Liver (tissue), 8 donors: ENCODE measurements at regions not wholly inside any gene's neighbourhood (a gene's known extent, or its start where the extent isn't known, plus 50 kb on each side); places are given as distances from the start of the nearest gene placed in this dataset.

Experiments used
- DNase-seq: peaks from one replicate; pipeline ENCODE4 v3.0.0-alpha.2; 2017; ENCODE audit warnings: low spot score
- H3K27ac ChIP-seq, 2 donors: one replicate each; pipeline ENCODE4 v1.7.0; 2013; ENCODE audit warnings: inconsistent platforms in 2 of 2, low read length in 2 of 2, control low read depth in 1 of 2, low read depth in 1 of 2, mild to moderate bottlenecking in 1 of 2
- H3K27me3 ChIP-seq, 4 donors: one replicate each; pipeline versions ENCODE4 v1.6.1 to v1.7.0; 2013; ENCODE audit warnings: low read length in 3 of 4, inconsistent platforms in 1 of 4, mild to moderate bottlenecking in 1 of 4, moderate library complexity in 1 of 4; ENCODE audit not compliant: control insufficient read depth in 4 of 4, insufficient read depth in 4 of 4
- H3K36me3 ChIP-seq, 4 donors: one replicate each; pipeline versions ENCODE4 v1.6.1 to v1.7.0; 2013; ENCODE audit warnings: low read length in 3 of 4, mild to moderate bottlenecking in 3 of 4, low read depth in 1 of 4, moderate library complexity in 1 of 4; ENCODE audit not compliant: control insufficient read depth in 4 of 4, insufficient read depth in 3 of 4
- H3K4me1 ChIP-seq, 4 donors: one replicate each; pipeline versions ENCODE4 v1.6.1 to v1.7.0; 2013; ENCODE audit warnings: low read length in 3 of 4, mild to moderate bottlenecking in 3 of 4, moderate library complexity in 1 of 4; ENCODE audit not compliant: control insufficient read depth in 4 of 4, insufficient read depth in 4 of 4
- H3K4me3 ChIP-seq, 3 donors: one replicate each; pipeline versions ENCODE4 v1.6.1 to v1.7.0; 2013; ENCODE audit warnings: low read length in 3 of 3, control low read depth in 1 of 3, low read depth in 1 of 3, mild to moderate bottlenecking in 1 of 3
- H3K9ac ChIP-seq, 2 donors: one replicate each; pipeline ENCODE4 v1.7.0; 2013; ENCODE audit warnings: low read length in 2 of 2, mild to moderate bottlenecking in 2 of 2, moderate library complexity in 2 of 2, control low read depth in 1 of 2, low read depth in 1 of 2
- H3K9me3 ChIP-seq, 4 donors: one replicate each; pipeline versions ENCODE4 v1.6.1 to v1.7.0; 2013; ENCODE audit warnings: low read length in 3 of 4; ENCODE audit not compliant: control insufficient read depth in 4 of 4
- ATF3 ChIP-seq: IDR thresholded peaks from 2 replicates; pipeline ENCODE4 v1.6.1; 2016; ENCODE audit warnings: antibody characterized with exemption
- EGR1 ChIP-seq, 2 donors: IDR thresholded peaks; 2 replicates each; pipeline ENCODE4 v1.6.1; 2016 to 2018; ENCODE audit warnings: antibody characterized with exemption in 2 of 2, low read depth in 2 of 2
- FOXA1 ChIP-seq: IDR thresholded peaks from 2 replicates; pipeline ENCODE4 v1.6.1; 2016; ENCODE audit warnings: antibody characterized with exemption
- HNF4A ChIP-seq, 2 donors: conservative IDR thresholded peaks; 2 replicates each; pipeline ENCODE4 v1.6.1; 2016; ENCODE audit warnings: antibody characterized with exemption in 2 of 2, mild to moderate bottlenecking in 2 of 2
- HNF4G ChIP-seq: IDR thresholded peaks from 2 replicates; pipeline ENCODE4 v1.6.1; 2016; ENCODE audit warnings: antibody characterized with exemption
- JUND ChIP-seq, 2 donors: IDR thresholded peaks; 2 replicates each; pipeline ENCODE4 v1.6.1; 2016; ENCODE audit warnings: antibody characterized with exemption in 2 of 2
- MAX ChIP-seq: IDR thresholded peaks from 2 replicates; pipeline ENCODE4 v1.6.1; 2016; ENCODE audit warnings: antibody characterized with exemption
- NR2F2 ChIP-seq: IDR thresholded peaks from 2 replicates; pipeline ENCODE4 v1.6.1; 2016; ENCODE audit warnings: antibody characterized with exemption
- REST ChIP-seq: IDR thresholded peaks from 2 replicates; pipeline ENCODE4 v1.6.1; 2016; ENCODE audit warnings: antibody characterized with exemption, mild to moderate bottlenecking
- RXRA ChIP-seq, 2 donors: IDR thresholded peaks; 2 replicates each; pipeline ENCODE4 v1.6.1; 2017 to 2018; ENCODE audit warnings: antibody characterized with exemption in 2 of 2, mild to moderate bottlenecking in 1 of 2
- TAF1 ChIP-seq: conservative IDR thresholded peaks from 2 replicates; pipeline ENCODE4 v1.6.1; 2016; ENCODE audit warnings: antibody characterized with exemption, mild to moderate bottlenecking
- YY1 ChIP-seq: IDR thresholded peaks from 2 replicates; pipeline ENCODE4 v1.6.1; 2016; ENCODE audit warnings: antibody characterized with exemption, mild to moderate bottlenecking
- WGBS: extraction: QIAGEN DNeasy Blood & Tissue Kit; methylation state at CpG from one replicate; pipeline ENCODE4 v1.1.7; 2013; 5-methylcytosine and 5-hydroxymethylcytosine counted together
- TF ChIP-seq, protein P1 (sequence below): fragments of 150-350 bp; IDR thresholded peaks from 2 replicates; pipeline ENCODE4 v1.5.1; 2017; ENCODE audit warnings: improper control_type of control experiment, low read depth, low read length; ENCODE audit not compliant: missing input control
- TF ChIP-seq, protein P2 (sequence below): IDR thresholded peaks from 2 replicates; pipeline ENCODE4 v1.6.1; 2016; ENCODE audit warnings: antibody characterized with exemption
- donor health status: healthy.
- donor health status: healthy.
- donor health status: healthy.
- donor health status: healthy.
- donor health status: healthy.

GRCh38 chr15:96670389-96670788 lies 339.9 kb downstream of the NR2F2 start:
- TF ChIP-seq HNF4A (conservative IDR thresholded peaks at IDR 0.05), result no peak
- no peak for TF ChIP-seq FOXA1
- TF ChIP-seq NR2F2, result no peak
- no peak for TF ChIP-seq HNF4G
- TF ChIP-seq MAX, result no peak
- no peak for TF ChIP-seq REST
- TF ChIP-seq YY1, result no peak
- no peak for TF ChIP-seq RXRA (IDR thresholded peaks at IDR 0.05)
- TF ChIP-seq, protein P1, sequence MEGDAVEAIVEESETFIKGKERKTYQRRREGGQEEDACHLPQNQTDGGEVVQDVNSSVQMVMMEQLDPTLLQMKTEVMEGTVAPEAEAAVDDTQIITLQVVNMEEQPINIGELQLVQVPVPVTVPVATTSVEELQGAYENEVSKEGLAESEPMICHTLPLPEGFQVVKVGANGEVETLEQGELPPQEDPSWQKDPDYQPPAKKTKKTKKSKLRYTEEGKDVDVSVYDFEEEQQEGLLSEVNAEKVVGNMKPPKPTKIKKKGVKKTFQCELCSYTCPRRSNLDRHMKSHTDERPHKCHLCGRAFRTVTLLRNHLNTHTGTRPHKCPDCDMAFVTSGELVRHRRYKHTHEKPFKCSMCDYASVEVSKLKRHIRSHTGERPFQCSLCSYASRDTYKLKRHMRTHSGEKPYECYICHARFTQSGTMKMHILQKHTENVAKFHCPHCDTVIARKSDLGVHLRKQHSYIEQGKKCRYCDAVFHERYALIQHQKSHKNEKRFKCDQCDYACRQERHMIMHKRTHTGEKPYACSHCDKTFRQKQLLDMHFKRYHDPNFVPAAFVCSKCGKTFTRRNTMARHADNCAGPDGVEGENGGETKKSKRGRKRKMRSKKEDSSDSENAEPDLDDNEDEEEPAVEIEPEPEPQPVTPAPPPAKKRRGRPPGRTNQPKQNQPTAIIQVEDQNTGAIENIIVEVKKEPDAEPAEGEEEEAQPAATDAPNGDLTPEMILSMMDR, result no peak
- H3K9me3 ChIP-seq, result no peaks in the 10 kb centered on the region
- no peaks in the 10 kb centered on the region for H3K27me3 ChIP-seq
- DNase-seq, result no peak
- H3K9ac ChIP-seq, result no peak overlapping the region
- 77% methylated on average over 5 of the region's 5 CpGs for WGBS
- H3K36me3 ChIP-seq, result no peaks in the 10 kb centered on the region
- H3K4me3 ChIP-seq, result no peak overlapping the region
- H3K27ac ChIP-seq, result no peak overlapping the region
- H3K4me1 ChIP-seq, result no peaks in the 10 kb centered on the region

- no peaks in the 10 kb centered on the region for H3K27me3 ChIP-seq
- H3K4me3 ChIP-seq, result no peak overlapping the region
- TF ChIP-seq ATF3 (no peak), JUND (IDR thresholded peaks at IDR 0.05) (no peak), EGR1 (IDR thresholded peaks at IDR 0.05; ENCODE audit: low read depth in 2 of 2) (no peak), TAF1 (no peak), YY1 (no peak), RXRA (IDR thresholded peaks at IDR 0.05) (no peak), FOXA1 (no peak)
- TF ChIP-seq, protein P1, result no peak
- TF ChIP-seq, protein P2, sequence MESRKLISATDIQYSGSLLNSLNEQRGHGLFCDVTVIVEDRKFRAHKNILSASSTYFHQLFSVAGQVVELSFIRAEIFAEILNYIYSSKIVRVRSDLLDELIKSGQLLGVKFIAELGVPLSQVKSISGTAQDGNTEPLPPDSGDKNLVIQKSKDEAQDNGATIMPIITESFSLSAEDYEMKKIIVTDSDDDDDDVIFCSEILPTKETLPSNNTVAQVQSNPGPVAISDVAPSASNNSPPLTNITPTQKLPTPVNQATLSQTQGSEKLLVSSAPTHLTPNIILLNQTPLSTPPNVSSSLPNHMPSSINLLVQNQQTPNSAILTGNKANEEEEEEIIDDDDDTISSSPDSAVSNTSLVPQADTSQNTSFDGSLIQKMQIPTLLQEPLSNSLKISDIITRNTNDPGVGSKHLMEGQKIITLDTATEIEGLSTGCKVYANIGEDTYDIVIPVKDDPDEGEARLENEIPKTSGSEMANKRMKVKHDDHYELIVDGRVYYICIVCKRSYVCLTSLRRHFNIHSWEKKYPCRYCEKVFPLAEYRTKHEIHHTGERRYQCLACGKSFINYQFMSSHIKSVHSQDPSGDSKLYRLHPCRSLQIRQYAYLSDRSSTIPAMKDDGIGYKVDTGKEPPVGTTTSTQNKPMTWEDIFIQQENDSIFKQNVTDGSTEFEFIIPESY, result no peak
- no peaks in the 10 kb centered on the region for H3K9me3 ChIP-seq
- 77% methylated on average over 4 of the region's 4 CpGs for WGBS
- no peak for DNase-seq
- H3K36me3 ChIP-seq, result no peaks in the 10 kb centered on the region
- H3K9ac ChIP-seq, result no peak overlapping the region
- H3K27ac ChIP-seq, result no peak overlapping the region
- H3K4me1 ChIP-seq, result no peaks in the 10 kb centered on the region
These were observed 342.1 kb downstream of the NR2F2 start for GRCh38 chr15:96672629-96673028.
